ENCODE measurements at regions not wholly inside any gene's neighbourhood (a gene's known extent, or its start where the extent isn't known, plus 50 kb on each side); places are given as distances from the start of the nearest gene placed in this dataset.

- CTCF ChIA-PET = no interaction called here
- POLR2A ChIA-PET (ENCODE audit: low non-redundant PET) = no interaction called here
- peak; percentile 37 for DNase-seq (ENCODE audit: low spot score)
- no peak for TF ChIP-seq CTCF (conservative IDR thresholded peaks at IDR 0.05; ENCODE audit: low read depth)
- no peak overlapping the region for H3K27ac ChIP-seq
Measured at GRCh38 chr3:24060055-24060454, 115.0 kb downstream of the NR1D2 start.

GRCh38 chr3:24062916-24063315 is 117.8 kb downstream of the NR1D2 start:
- DNase-seq (ENCODE audit: low spot score) = no peak
- ChIA-PET CTCF (no interaction called here), POLR2A (ENCODE audit: low non-redundant PET) (no interaction called here)
- TF ChIP-seq CTCF (conservative IDR thresholded peaks at IDR 0.05; ENCODE audit: low read depth) = no peak
- H3K27ac ChIP-seq = no peak overlapping the region

Measured in RWPE1 (cell line).